ENCODE measurements at regions not wholly inside any gene's neighbourhood (a gene's known extent, or its start where the extent isn't known, plus 50 kb on each side); places are given as distances from the start of the nearest gene placed in this dataset.

GRCh38 chr1:221648201-221648600 is 93.7 kb downstream of the DUSP10 start (continued):
- TF ChIP-seq ELK1 (IDR thresholded peaks at IDR 0.05; ENCODE audit: low read depth, low read length), result no peak
- TF ChIP-seq ZBTB40 (IDR thresholded peaks at IDR 0.05; ENCODE audit: borderline replicate concordance), result no peak
- TF ChIP-seq TCF12 (IDR thresholded peaks at IDR 0.05; ENCODE audit: low read depth, low read length), result no peak
- no peak for TF ChIP-seq NRF1 (conservative IDR thresholded peaks at IDR 0.05; ENCODE audit: low read depth, low read length)
- TF ChIP-seq ZBTB4 (CRISPR knock-in tag; IDR thresholded peaks at IDR 0.05), result no peak
- TF ChIP-seq TARDBP (IDR thresholded peaks at IDR 0.05; ENCODE audit: borderline replicate concordance), result no peak
